Endothelial cell of umbilical vein (primary cell): ENCODE measurements at regions not wholly inside any gene's neighbourhood (a gene's known extent, or its start where the extent isn't known, plus 50 kb on each side); places are given as distances from the start of the nearest gene placed in this dataset.

Source experiments
- EZH2 ChIP-seq: IDR thresholded peaks from 2 replicates; pipeline ENCODE4 v1.6.1; 2012; ENCODE audit warnings: borderline replicate concordance, low read depth, mild to moderate bottlenecking, moderate library complexity, low read length, inconsistent platforms; ENCODE audit not compliant: severe bottlenecking
- FOS ChIP-seq: IDR thresholded peaks from 2 replicates; pipeline ENCODE4 v1.6.1; 2011; ENCODE audit warnings: mild to moderate bottlenecking, low read length, moderate library complexity, borderline replicate concordance; ENCODE audit not compliant: insufficient read depth
- POLR2A ChIP-seq: IDR thresholded peaks from 2 replicates; pipeline ENCODE4 v1.6.1; 2012; ENCODE audit warnings: low read depth, mild to moderate bottlenecking, control low read depth, low read length
- POLR2AphosphoS5 ChIP-seq: IDR thresholded peaks from 2 replicates; pipeline ENCODE4 v1.6.1; 2012; ENCODE audit warnings: low read depth, mild to moderate bottlenecking, control low read depth, low read length, moderate library complexity; ENCODE audit not compliant: insufficient read depth
- TF ChIP-seq, protein P1 (sequence below), 2 donors: IDR thresholded peaks; 1 replicate in 1 of 2; 2 replicates in 1 of 2; pipeline ENCODE4 v1.5.1; 2011; ENCODE audit warnings: low read length in 2 of 2, mild to moderate bottlenecking in 2 of 2, moderate library complexity in 2 of 2, control low read depth in 1 of 2, inconsistent platforms in 1 of 2, low read depth in 1 of 2; ENCODE audit not compliant: insufficient read depth in 1 of 2; ENCODE audit errors: extremely low read depth in 1 of 2
- TF ChIP-seq, protein P2 (sequence below): IDR thresholded peaks from 2 replicates; pipeline ENCODE4 v1.6.1; 2011; ENCODE audit not compliant: insufficient read depth, insufficient read length

DNA sequence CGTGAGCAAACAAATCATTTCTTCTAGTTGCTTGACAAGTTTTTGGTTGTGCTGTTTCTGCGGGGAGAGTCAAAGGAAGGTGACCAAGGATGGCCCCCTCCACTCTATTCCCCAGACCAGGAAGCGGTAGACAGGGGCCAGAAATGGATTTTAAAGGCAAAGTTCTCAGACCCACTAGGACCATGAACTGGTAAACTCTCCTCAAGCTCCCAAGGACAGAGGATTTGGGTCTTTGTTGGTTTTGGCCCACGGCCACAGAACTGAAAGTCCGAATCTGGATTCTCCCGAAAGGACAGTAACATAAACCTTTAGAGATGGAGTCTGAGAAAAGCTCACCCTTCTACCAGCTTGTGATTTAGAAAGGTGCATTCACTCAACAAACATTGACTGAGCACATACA is 85.9 kb upstream of the C2CD4B start:
- TF ChIP-seq, protein P1, sequence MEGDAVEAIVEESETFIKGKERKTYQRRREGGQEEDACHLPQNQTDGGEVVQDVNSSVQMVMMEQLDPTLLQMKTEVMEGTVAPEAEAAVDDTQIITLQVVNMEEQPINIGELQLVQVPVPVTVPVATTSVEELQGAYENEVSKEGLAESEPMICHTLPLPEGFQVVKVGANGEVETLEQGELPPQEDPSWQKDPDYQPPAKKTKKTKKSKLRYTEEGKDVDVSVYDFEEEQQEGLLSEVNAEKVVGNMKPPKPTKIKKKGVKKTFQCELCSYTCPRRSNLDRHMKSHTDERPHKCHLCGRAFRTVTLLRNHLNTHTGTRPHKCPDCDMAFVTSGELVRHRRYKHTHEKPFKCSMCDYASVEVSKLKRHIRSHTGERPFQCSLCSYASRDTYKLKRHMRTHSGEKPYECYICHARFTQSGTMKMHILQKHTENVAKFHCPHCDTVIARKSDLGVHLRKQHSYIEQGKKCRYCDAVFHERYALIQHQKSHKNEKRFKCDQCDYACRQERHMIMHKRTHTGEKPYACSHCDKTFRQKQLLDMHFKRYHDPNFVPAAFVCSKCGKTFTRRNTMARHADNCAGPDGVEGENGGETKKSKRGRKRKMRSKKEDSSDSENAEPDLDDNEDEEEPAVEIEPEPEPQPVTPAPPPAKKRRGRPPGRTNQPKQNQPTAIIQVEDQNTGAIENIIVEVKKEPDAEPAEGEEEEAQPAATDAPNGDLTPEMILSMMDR (IDR thresholded peaks at IDR 0.05; ENCODE audit: extremely low read depth in 1 of 2, insufficient read depth in 1 of 2, low read depth in 1 of 2, low read length in 2 of 2), result no peak
- TF ChIP-seq POLR2A, result no peak
- TF ChIP-seq FOS, result no peak
- TF ChIP-seq, protein P2, sequence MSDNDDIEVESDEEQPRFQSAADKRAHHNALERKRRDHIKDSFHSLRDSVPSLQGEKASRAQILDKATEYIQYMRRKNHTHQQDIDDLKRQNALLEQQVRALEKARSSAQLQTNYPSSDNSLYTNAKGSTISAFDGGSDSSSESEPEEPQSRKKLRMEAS, result no peak
- no peak for TF ChIP-seq POLR2AphosphoS5
- TF ChIP-seq EZH2, result no peak
